Transverse colon (tissue), 4 donors: ENCODE measurements at regions not wholly inside any gene's neighbourhood (a gene's known extent, or its start where the extent isn't known, plus 50 kb on each side); places are given as distances from the start of the nearest gene placed in this dataset.

Source experiments
- CTCF ChIP-seq, 5 experiments: fragments of 200-600 bp in 3 of 5; fragments of 450-650 bp in 2 of 5; sonication (generic) in 3 of 5; IDR thresholded peaks; 1 replicate in 2 of 5; 2 replicates in 3 of 5; pipeline ENCODE4 v1.5.1; 2016 to 2017; ENCODE audit warnings: antibody characterized with exemption in 5 of 5, inconsistent platforms in 3 of 5, mild to moderate bottlenecking in 2 of 5, moderate library complexity in 1 of 5
- POLR2A ChIP-seq: fragments of 450-650 bp; IDR thresholded peaks from one replicate; pipeline ENCODE4 v1.6.1; 2016; ENCODE audit warnings: antibody characterized with exemption, mild to moderate bottlenecking, moderate library complexity
- POLR2AphosphoS5 ChIP-seq, 3 donors: sonication (generic); formaldehyde crosslinking; IDR thresholded peaks; one replicate each; pipeline ENCODE4 v1.6.1; 2016; ENCODE audit warnings: antibody characterized with exemption in 3 of 3

- TF ChIP-seq CTCF (IDR thresholded peaks at IDR 0.05): no peak
- no peak for TF ChIP-seq POLR2A
- TF ChIP-seq POLR2AphosphoS5 (IDR thresholded peaks at IDR 0.05): no peak
These were observed 149.7 kb upstream of the FNDC3A start for GRCh38 chr13:48826039-48826438.
